ENCODE measurements at regions not wholly inside any gene's neighbourhood (a gene's known extent, or its start where the extent isn't known, plus 50 kb on each side); places are given as distances from the start of the nearest gene placed in this dataset.

DNA sequence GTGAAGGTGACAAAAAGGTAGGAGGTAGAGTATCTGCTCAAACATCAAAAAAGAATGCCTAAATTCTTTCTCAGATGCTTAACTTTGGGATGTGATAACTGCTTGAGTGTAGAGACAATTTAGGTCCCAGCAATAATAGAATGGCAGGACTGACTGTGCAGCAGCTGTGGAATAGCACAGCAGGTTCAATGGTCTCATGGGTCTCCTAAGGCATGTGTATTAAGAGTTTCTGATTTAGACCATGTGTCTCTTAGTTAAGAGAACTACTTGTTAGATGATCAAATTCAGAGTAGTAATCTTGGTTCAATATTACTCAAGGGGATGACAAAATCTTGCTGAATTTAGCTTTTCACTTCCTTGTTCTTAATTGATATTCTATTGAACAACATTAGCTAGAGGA lies 72.0 kb downstream of the ALX1 start:
- no peaks in the 10 kb centered on the region for H3K27me3 Mint-ChIP-seq
- H3K9me3 Mint-ChIP-seq (ENCODE audit: low read depth): peaks cover 14% of the 10 kb centered on the region
- no peaks in the 10 kb centered on the region for H3K36me3 Mint-ChIP-seq
- no peak overlapping the region for H3K27ac Mint-ChIP-seq
- no peaks in the 10 kb centered on the region for H3K4me1 Mint-ChIP-seq (ENCODE audit: low read depth)
- no peak overlapping the region for H3K4me3 Mint-ChIP-seq

DNA sequence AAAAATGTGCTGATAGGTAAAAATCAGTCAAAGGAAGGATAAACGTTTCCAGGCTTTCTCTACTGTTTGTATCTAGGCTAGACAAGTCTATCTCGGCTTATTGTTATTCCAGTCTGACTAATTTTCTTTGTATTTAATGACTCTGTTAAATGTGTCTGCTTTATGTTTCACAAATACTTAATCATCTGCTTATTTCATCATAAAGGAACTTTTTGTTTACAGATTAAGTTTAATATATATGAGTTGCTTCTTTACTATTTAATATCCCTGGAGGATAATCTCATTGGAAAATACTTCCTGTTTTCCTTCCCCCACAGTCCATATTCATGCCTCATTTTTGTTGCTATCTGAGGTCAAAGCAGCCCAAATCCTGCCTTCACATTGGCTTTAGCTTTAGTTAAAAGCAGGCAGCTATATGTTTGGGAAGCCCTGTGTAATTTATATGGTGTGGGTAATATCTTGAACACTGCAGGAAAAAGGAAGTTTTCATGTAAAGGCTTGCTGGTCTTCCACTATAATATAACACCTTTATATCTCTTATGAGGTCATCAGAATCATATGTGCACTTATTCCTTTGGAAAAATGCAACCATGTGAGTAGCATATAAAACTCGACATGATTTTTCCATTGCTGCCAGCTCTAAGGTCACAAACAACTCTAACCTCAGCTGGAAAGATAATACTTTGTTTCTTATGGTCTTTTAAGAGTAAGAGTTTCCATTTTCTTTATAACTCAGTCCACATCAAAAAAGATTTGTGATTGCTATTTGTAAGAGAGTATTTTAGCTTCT lies 76.8 kb downstream of the ALX1 start:
- H3K27me3 Mint-ChIP-seq: peaks cover 1% of the 10 kb centered on the region
- H3K4me3 Mint-ChIP-seq: no peak overlapping the region
- no peaks in the 10 kb centered on the region for H3K4me1 Mint-ChIP-seq (ENCODE audit: low read depth)
- peaks cover 10% of the 10 kb centered on the region for H3K9me3 Mint-ChIP-seq (ENCODE audit: low read depth)
- no peak overlapping the region for H3K27ac Mint-ChIP-seq
- H3K36me3 Mint-ChIP-seq: no peaks in the 10 kb centered on the region

DNA sequence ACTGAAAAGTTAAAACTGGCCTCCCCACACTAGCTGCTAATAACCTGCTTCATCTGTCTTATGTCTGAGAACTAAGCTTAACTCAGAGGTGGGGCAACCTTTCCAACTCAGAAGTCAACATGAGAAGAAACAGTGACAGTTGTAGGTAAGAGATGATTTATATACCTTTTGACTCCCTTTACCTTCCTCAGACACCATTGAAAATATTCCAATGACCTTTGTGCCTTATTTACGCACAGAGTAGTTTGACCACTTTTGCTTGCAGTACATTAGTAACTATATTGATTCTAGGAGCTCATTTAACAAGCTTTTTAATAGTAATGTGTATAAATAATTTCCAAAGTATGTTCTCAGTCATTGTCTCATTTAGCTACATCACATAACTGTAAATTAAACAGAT lies 77.6 kb downstream of the ALX1 start:
- Mint-ChIP-seq H3K4me3 (no peak overlapping the region), H3K27ac (no peak overlapping the region), H3K27me3 (peaks cover 1% of the 10 kb centered on the region), H3K9me3 (ENCODE audit: low read depth) (peaks cover 10% of the 10 kb centered on the region), H3K36me3 (no peaks in the 10 kb centered on the region), H3K4me1 (ENCODE audit: low read depth) (no peaks in the 10 kb centered on the region)

DNA sequence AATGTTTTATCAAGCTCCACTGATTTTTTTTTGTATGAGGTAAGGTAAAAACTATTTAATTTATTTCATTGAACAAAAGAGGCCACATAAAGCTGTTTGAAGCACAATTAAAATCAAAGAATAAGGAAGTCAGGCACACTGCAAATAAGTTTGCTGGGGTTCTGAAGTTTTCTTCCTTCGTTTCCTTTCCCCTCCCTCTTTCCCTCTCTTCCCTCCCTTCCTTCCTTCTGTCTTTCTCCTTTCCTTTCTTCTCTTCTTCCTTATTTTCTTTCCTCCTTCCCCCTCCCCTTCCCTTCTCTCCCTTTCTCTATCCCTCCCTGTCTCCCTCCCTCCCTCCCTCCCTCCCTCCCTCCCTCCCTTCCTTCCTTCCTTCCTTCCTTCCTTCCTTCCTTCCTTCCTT lies 78.7 kb downstream of the ALX1 start:
- no peak overlapping the region for H3K4me3 Mint-ChIP-seq
- H3K27ac Mint-ChIP-seq: no peak overlapping the region
- H3K4me1 Mint-ChIP-seq (ENCODE audit: low read depth): no peaks in the 10 kb centered on the region
- H3K36me3 Mint-ChIP-seq: no peaks in the 10 kb centered on the region
- peaks cover 1% of the 10 kb centered on the region for H3K27me3 Mint-ChIP-seq
- H3K9me3 Mint-ChIP-seq (ENCODE audit: low read depth): peaks cover 10% of the 10 kb centered on the region

DNA sequence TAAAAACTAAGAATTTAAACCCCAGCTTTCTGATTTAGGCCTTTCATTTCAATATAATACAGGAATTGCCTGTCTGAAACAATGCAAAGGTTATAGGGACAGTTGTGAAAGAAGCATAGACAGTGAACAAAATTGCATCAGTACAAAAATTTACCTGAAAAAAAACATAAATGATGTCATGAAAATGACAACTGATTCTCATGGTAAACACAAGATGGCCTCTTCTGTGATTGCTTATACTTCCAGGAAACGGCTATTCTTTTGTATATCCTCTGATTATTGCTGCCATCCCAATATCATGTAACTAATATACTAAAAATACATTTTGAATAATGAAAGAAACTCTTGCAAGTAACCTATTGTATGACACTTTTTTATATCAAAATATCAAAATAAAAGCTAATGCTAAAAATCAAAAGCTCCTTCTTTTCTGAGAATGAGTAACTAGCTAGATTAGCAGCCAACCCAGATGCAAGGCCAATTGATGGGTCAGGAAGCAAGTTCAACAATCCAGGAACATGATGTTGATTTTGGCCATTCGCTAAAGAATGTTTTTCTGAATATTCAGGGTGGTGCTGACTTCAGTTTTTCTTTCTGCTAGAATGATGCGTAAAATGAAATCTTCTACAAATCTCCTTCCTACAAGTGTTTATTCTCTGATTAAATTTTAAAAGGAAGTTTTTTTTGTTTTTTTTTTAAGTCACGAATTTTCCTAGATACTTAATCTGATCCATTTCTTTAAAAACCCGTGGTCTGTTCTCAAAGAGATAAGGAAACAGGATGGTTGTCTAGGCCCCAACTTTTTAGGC lies 83.6 kb downstream of the ALX1 start:
- no peaks in the 10 kb centered on the region for H3K4me1 Mint-ChIP-seq (ENCODE audit: low read depth)
- peaks cover 4% of the 10 kb centered on the region for H3K9me3 Mint-ChIP-seq (ENCODE audit: low read depth)
- peaks cover 1% of the 10 kb centered on the region for H3K27me3 Mint-ChIP-seq
- H3K36me3 Mint-ChIP-seq: no peaks in the 10 kb centered on the region
- H3K4me3 Mint-ChIP-seq: no peak overlapping the region
- no peak overlapping the region for H3K27ac Mint-ChIP-seq

DNA sequence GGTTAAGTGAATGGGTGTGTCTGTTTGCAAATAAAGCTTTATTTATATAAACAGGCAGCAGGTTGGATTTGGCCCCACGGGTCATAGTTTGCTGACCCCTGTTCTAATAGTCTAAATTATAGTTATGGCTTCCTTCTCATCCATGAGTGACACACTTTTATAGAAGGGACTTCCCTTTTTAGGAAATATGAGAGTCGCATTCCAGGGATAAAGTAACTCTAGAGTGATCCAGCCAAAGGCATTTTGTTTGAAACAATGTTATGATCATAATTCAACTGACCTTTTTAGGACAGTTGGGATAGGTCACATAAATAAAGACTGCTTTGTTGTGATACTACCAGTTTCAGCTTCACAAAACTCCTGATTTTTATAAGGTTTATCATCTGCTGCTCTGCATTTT lies 87.9 kb downstream of the ALX1 start:
- no peaks in the 10 kb centered on the region for H3K36me3 Mint-ChIP-seq
- peaks cover 4% of the 10 kb centered on the region for H3K9me3 Mint-ChIP-seq (ENCODE audit: low read depth)
- H3K4me1 Mint-ChIP-seq (ENCODE audit: low read depth): no peaks in the 10 kb centered on the region
- H3K27me3 Mint-ChIP-seq: no peaks in the 10 kb centered on the region
- H3K4me3 Mint-ChIP-seq: no peak overlapping the region
- H3K27ac Mint-ChIP-seq: no peak overlapping the region

DNA sequence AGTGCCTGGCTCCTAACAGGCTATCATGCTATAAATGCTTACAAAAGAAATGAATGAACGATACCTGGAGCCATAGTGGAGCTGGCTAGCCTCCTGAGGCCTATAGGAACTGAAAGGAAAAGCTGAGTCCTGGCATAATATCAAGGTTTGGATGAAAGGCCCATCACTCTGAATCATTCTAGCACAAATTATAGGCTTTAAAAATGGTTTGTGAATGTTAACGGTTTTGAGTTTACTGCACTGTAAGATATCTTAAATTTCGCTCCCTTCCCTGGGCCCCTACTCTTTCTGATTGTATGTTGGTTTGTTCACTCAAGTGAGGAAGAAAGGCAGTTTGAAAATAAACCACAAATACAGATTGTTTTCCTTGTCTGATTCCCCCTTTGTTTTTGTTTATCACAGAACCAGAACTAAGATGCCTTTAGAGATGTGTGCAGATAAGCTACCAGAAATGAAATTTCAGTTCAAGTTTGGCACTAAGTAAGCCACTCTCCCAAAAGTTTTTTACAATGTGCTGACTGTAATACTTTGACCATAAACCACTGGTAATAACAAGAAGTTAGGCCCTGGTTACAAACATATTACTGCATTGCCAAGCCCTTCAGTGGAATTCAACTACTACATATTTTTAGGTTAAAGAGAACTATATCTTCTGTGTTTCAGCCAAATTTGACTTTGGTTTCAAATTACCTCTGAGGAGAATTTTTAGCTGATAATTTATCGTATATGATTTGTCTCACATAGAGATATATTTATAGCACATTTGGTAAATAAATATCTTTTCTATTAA lies 89.5 kb downstream of the ALX1 start:
- H3K36me3 Mint-ChIP-seq: no peaks in the 10 kb centered on the region
- H3K27me3 Mint-ChIP-seq: no peaks in the 10 kb centered on the region
- H3K4me1 Mint-ChIP-seq (ENCODE audit: low read depth): no peaks in the 10 kb centered on the region
- peaks cover 8% of the 10 kb centered on the region for H3K9me3 Mint-ChIP-seq (ENCODE audit: low read depth)
- H3K4me3 Mint-ChIP-seq: no peak overlapping the region
- no peak overlapping the region for H3K27ac Mint-ChIP-seq

DNA sequence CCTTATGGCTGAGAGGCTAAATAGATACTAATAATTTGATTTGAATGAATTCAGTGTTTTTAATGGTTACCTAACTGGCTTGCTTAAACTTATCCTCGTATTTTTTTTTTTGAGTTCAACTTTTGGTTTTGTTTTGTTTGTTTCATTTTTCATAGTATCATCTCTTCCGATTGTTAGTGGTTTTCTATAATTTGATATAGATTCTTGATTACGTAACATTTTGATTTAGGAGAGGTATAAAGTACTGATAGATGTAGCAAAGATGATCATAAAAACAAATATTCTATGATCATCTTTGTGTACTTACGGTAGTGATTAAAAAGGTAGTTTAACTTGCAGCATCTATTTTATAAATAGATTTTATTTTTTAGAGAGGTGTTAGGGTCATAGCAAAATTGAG lies 93.0 kb downstream of the ALX1 start:
- H3K27me3 Mint-ChIP-seq: no peaks in the 10 kb centered on the region
- no peak overlapping the region for H3K27ac Mint-ChIP-seq
- no peaks in the 10 kb centered on the region for H3K4me1 Mint-ChIP-seq (ENCODE audit: low read depth)
- H3K36me3 Mint-ChIP-seq: no peaks in the 10 kb centered on the region
- H3K9me3 Mint-ChIP-seq (ENCODE audit: low read depth): peaks cover 6% of the 10 kb centered on the region
- no peak overlapping the region for H3K4me3 Mint-ChIP-seq

- H3K36me3 Mint-ChIP-seq: no peaks in the 10 kb centered on the region
- no peaks in the 10 kb centered on the region for H3K4me1 Mint-ChIP-seq (ENCODE audit: low read depth)
- H3K27me3 Mint-ChIP-seq: no peaks in the 10 kb centered on the region
- peaks cover 5% of the 10 kb centered on the region for H3K9me3 Mint-ChIP-seq (ENCODE audit: low read depth)
- no peak overlapping the region for H3K4me3 Mint-ChIP-seq
- no peak overlapping the region for H3K27ac Mint-ChIP-seq
Measured at GRCh38 chr12:85374981-85375380, 95.0 kb downstream of the ALX1 start.

GRCh38 chr12:85385406-85385805 lies 105.4 kb downstream of the ALX1 start:
- Mint-ChIP-seq H3K27me3 (no peaks in the 10 kb centered on the region), H3K9me3 (ENCODE audit: low read depth) (no peaks in the 10 kb centered on the region), H3K4me3 (no peak overlapping the region), H3K4me1 (ENCODE audit: low read depth) (no peaks in the 10 kb centered on the region), H3K36me3 (no peaks in the 10 kb centered on the region), H3K27ac (no peak overlapping the region)

GRCh38 chr12:85390266-85390665 lies 110.2 kb downstream of the ALX1 start:
- H3K27ac Mint-ChIP-seq: no peak overlapping the region
- H3K9me3 Mint-ChIP-seq (ENCODE audit: low read depth): no peaks in the 10 kb centered on the region
- H3K4me1 Mint-ChIP-seq (ENCODE audit: low read depth): no peaks in the 10 kb centered on the region
- no peak overlapping the region for H3K4me3 Mint-ChIP-seq
- no peaks in the 10 kb centered on the region for H3K36me3 Mint-ChIP-seq
- H3K27me3 Mint-ChIP-seq: no peaks in the 10 kb centered on the region

DNA sequence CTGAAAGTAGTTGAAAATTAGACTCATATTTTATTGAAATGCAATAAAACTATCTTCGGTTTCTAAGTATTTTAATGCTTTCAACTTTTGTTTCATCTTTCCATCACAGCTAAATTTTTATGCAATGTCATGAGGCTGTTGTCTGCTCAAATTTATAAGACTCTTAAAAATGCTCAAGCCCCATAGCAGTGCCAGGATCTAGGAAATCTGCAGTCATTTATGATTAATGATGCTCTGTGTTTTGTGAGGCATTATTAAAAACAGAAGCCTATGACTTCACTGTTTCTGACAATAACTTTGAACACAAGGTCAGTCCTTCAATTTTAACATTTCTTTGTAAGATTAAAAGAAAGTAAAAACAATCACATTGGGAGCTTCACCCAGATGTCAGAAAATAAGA lies 112.5 kb downstream of the ALX1 start:
- H3K4me3 Mint-ChIP-seq: no peak overlapping the region
- H3K27me3 Mint-ChIP-seq: no peaks in the 10 kb centered on the region
- no peaks in the 10 kb centered on the region for H3K36me3 Mint-ChIP-seq
- no peaks in the 10 kb centered on the region for H3K9me3 Mint-ChIP-seq (ENCODE audit: low read depth)
- H3K4me1 Mint-ChIP-seq (ENCODE audit: low read depth): no peaks in the 10 kb centered on the region
- H3K27ac Mint-ChIP-seq: no peak overlapping the region

DNA sequence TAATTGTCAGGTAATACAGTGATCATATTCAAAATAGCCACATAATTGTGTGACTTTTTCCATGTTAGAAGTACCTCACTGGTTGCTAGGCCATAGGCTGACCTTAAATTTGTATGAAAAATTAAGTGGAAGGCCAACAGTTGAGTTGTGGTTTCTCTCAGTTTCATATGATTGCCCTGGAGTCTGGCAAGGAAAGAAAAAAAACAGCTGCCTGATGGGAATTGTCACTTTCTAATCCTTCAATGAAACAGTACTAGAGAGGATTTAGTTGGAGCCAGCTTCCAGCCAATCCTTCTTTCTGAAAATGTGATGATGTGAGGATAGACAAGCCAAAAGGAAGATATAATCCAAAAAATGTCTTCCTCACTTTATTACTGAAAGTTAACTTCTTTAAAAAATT lies 113.6 kb downstream of the ALX1 start:
- no peak overlapping the region for H3K27ac Mint-ChIP-seq
- no peaks in the 10 kb centered on the region for H3K36me3 Mint-ChIP-seq
- H3K27me3 Mint-ChIP-seq: no peaks in the 10 kb centered on the region
- no peak overlapping the region for H3K4me3 Mint-ChIP-seq
- H3K4me1 Mint-ChIP-seq (ENCODE audit: low read depth): no peaks in the 10 kb centered on the region
- H3K9me3 Mint-ChIP-seq (ENCODE audit: low read depth): no peaks in the 10 kb centered on the region

DNA sequence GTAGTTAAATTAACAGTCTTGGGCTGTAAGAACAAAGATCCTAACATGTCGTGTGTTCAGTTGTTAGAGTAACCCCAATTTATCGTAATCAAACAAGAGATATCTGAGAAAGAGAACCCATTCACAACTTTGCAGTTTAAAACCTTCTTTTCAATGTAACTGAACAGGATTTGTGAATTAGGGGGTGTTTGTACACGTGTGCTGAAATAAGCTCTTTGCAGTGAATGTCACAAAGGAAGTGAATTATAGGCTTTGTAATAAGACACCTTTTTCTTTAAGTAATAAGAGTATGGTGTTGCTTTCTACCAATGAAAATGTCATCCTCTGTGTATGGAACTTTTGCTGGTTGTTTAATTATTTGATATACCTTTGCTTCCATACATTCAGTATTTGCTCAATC lies 114.0 kb downstream of the ALX1 start:
- H3K27me3 Mint-ChIP-seq: no peaks in the 10 kb centered on the region
- H3K4me1 Mint-ChIP-seq (ENCODE audit: low read depth): no peaks in the 10 kb centered on the region
- H3K36me3 Mint-ChIP-seq: no peaks in the 10 kb centered on the region
- H3K4me3 Mint-ChIP-seq: no peak overlapping the region
- H3K27ac Mint-ChIP-seq: no peak overlapping the region
- H3K9me3 Mint-ChIP-seq (ENCODE audit: low read depth): no peaks in the 10 kb centered on the region

DNA sequence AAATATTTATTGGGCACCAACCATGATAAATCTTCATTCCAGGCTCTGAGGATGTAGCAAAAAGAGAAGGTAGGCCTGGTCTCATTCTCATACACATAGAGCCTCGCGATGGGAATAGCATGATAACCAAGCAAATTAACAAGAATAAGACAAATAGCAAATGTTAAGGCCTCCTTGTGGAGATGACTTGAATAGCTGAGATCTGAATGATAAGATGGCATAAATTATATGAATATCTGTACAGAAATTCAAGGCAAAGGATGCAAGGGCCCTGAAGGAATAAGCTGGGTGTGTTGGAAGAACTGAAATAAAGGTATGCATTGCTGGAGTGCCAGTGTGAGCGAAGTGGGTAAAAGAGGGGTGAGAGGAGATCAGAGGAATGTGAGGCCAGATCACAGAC lies 114.8 kb downstream of the ALX1 start:
- Mint-ChIP-seq H3K27ac (no peak overlapping the region), H3K4me3 (no peak overlapping the region), H3K9me3 (ENCODE audit: low read depth) (no peaks in the 10 kb centered on the region), H3K36me3 (no peaks in the 10 kb centered on the region), H3K4me1 (ENCODE audit: low read depth) (no peaks in the 10 kb centered on the region), H3K27me3 (no peaks in the 10 kb centered on the region)

All from activated naive CD8-positive, alpha-beta T cell (primary cell).